RWPE2 (cell line): ENCODE measurements at regions not wholly inside any gene's neighbourhood (a gene's known extent, or its start where the extent isn't known, plus 50 kb on each side); places are given as distances from the start of the nearest gene placed in this dataset.
"Not testable (repeated sequence)": the region's sequence is repeated elsewhere in the genome, so short reads cannot be mapped to it uniquely, and the experiment has no call there.

Source experiments
- ATAC-seq: fragments of 200-7000 bp; cut with Tn5 transposase; 3 replicates; pipeline ENCODE4 v1.9.1; 2021; ENCODE audit warnings: low read depth
- DNase-seq: peaks from one replicate; pipeline ENCODE4 v3.0.0-alpha.2; 2020; ENCODE audit warnings: low spot score
- H3K27ac ChIP-seq: fragments of 450-650 bp; 2 replicates; pipeline ENCODE4 v1.5.1; 2017; ENCODE audit warnings: mild to moderate bottlenecking; ENCODE audit not compliant: poor library complexity, severe bottlenecking
- H3K27me3 ChIP-seq: fragments of 250-450 bp; sonication (Bioruptor Pico); 2 replicates; pipeline ENCODE4 v1.5.1; 2021; ENCODE audit warnings: mild to moderate bottlenecking, moderate library complexity; ENCODE audit not compliant: insufficient read depth, poor library complexity, severe bottlenecking
- H3K36me3 ChIP-seq: fragments of 250-450 bp; sonication (Bioruptor Pico); 2 replicates; pipeline ENCODE4 v1.5.1; 2020; ENCODE audit warnings: low read depth, mild to moderate bottlenecking, moderate library complexity
- H3K4me1 ChIP-seq: fragments of 250-450 bp; sonication (Bioruptor Pico); 2 replicates; pipeline ENCODE4 v1.5.1; 2021; ENCODE audit warnings: mild to moderate bottlenecking, moderate library complexity; ENCODE audit not compliant: insufficient read depth, poor library complexity, severe bottlenecking
- H3K4me3 ChIP-seq: fragments of 250-450 bp; sonication (Bioruptor Pico); 2 replicates; pipeline ENCODE4 v1.5.1; 2021; ENCODE audit warnings: mild to moderate bottlenecking, moderate library complexity; ENCODE audit not compliant: severe bottlenecking
- H3K9me3 ChIP-seq: fragments of 250-450 bp; sonication (Bioruptor Pico); 2 replicates; pipeline ENCODE4 v1.5.1; 2021; ENCODE audit warnings: mild to moderate bottlenecking, moderate library complexity; ENCODE audit not compliant: severe bottlenecking
- CTCF ChIP-seq: fragments of 450-650 bp; IDR thresholded peaks from one replicate; pipeline ENCODE4 v1.5.1; 2017; ENCODE audit warnings: mild to moderate bottlenecking, moderate library complexity; ENCODE audit not compliant: poor library complexity, severe bottlenecking

- ATAC-seq (peak; percentile 51), DNase-seq (no peak)
- no peak overlapping the region for H3K4me3 ChIP-seq
- TF ChIP-seq CTCF = no peak
- peaks cover 11% of the 10 kb centered on the region for H3K4me1 ChIP-seq
- H3K27ac ChIP-seq = peak overlapping the region; percentile 1
- no peaks in the 10 kb centered on the region for H3K9me3 ChIP-seq
- H3K36me3 ChIP-seq = no peaks in the 10 kb centered on the region
- H3K27me3 ChIP-seq = no peaks in the 10 kb centered on the region
Observed at GRCh38 chr14:71555654-71556559, 376.3 kb upstream of the RGS6 start.

GRCh38 chr14:71556730-71557129 is 375.5 kb upstream of the RGS6 start:
- TF ChIP-seq CTCF = no peak
- Histone ChIP-seq H3K36me3 (no peaks in the 10 kb centered on the region), H3K4me1 (peaks cover 11% of the 10 kb centered on the region), H3K27me3 (no peaks in the 10 kb centered on the region), H3K27ac (no peak overlapping the region), H3K9me3 (no peaks in the 10 kb centered on the region), H3K4me3 (no peak overlapping the region)
- no peak for ATAC-seq
- DNase-seq = no peak

GRCh38 chr14:71557351-71557750 is 374.9 kb upstream of the RGS6 start:
- TF ChIP-seq CTCF = no peak
- H3K27me3 ChIP-seq = no peaks in the 10 kb centered on the region
- DNase-seq (no peak), ATAC-seq (no peak)
- no peaks in the 10 kb centered on the region for H3K36me3 ChIP-seq
- H3K27ac ChIP-seq = no peak overlapping the region
- peaks cover 11% of the 10 kb centered on the region for H3K4me1 ChIP-seq
- H3K4me3 ChIP-seq = no peak overlapping the region
- no peaks in the 10 kb centered on the region for H3K9me3 ChIP-seq

- H3K27ac ChIP-seq, ATAC-seq, H3K27me3 ChIP-seq, H3K4me3 ChIP-seq, H3K36me3 ChIP-seq, DNase-seq, H3K9me3 ChIP-seq: not testable (repeated sequence)
- H3K4me1 ChIP-seq = peaks cover 20% of the 10 kb centered on the region
Observed at GRCh38 chr14:71558943-71559342, 373.3 kb upstream of the RGS6 start.

DNA sequence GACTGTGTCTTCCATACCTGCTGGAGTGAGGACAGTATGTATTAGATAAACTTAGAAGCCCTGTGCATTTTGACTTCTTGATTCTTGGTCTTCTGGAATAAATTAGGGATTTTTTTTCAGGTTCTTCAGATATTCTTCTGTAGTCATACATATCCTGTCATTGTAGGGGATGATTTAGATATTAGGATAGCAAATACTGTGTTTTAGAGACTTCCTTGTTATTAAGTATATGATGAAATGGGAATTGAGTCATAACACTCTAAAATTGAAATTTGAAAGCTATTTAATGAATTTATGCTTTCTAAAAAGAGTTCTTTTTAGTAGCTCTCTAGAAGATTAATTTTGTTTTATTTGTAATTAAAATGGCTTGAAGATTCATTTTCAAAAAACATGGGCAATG is 371.5 kb upstream of the RGS6 start:
- Histone ChIP-seq H3K4me1 (peaks cover 14% of the 10 kb centered on the region), H3K27me3 (no peaks in the 10 kb centered on the region), H3K27ac (no peak overlapping the region), H3K36me3 (no peaks in the 10 kb centered on the region), H3K9me3 (no peaks in the 10 kb centered on the region), H3K4me3 (no peak overlapping the region)
- ATAC-seq (no peak), DNase-seq (no peak)
- TF ChIP-seq CTCF = no peak
